Lower leg skin (tissue), 3 donors: ENCODE measurements at regions not wholly inside any gene's neighbourhood (a gene's known extent, or its start where the extent isn't known, plus 50 kb on each side); places are given as distances from the start of the nearest gene placed in this dataset.

Source experiments
- CTCF ChIP-seq, 3 donors: fragments of 450-650 bp; IDR thresholded peaks; one replicate each; pipeline ENCODE4 v1.5.1; 2016; ENCODE audit warnings: antibody characterized with exemption in 3 of 3, mild to moderate bottlenecking in 3 of 3, moderate library complexity in 2 of 3
- POLR2A ChIP-seq, 2 donors: fragments of 450-650 bp; IDR thresholded peaks; one replicate each; pipeline ENCODE4 v1.6.1; 2016 to 2017; ENCODE audit warnings: antibody characterized with exemption in 2 of 2, mild to moderate bottlenecking in 1 of 2, moderate library complexity in 1 of 2

GRCh38 chr9:101814064-101814463, 75.6 kb upstream of the GRIN3A start:
- TF ChIP-seq POLR2A (IDR thresholded peaks at IDR 0.05) (no peak), CTCF (IDR thresholded peaks at IDR 0.05) (no peak)
